ENCODE measurements at regions not wholly inside any gene's neighbourhood (a gene's known extent, or its start where the extent isn't known, plus 50 kb on each side); places are given as distances from the start of the nearest gene placed in this dataset.

DNA sequence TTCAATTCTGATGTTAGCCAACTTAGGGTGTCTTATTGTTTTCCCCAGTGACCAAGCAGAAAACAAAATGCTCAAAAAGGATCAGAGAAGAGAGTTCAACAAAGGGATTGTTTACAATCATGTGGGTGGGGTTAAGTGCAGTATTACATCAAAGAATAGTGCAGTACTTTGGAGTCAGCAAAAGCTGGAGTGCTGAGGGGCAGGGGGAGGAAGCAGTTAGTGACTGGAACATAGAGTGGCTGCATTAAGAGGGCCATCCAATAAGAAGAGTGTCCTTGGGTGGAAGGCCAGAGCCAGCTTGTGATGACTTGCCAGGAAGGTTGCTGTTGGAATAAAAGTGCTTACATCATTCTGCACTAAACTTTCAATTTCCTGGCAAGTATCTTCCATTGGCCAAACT lies 175.5 kb downstream of the CYYR1 start:
- no peak for TF ChIP-seq POLR2A (IDR thresholded peaks at IDR 0.05)
- TF ChIP-seq, protein P1, sequence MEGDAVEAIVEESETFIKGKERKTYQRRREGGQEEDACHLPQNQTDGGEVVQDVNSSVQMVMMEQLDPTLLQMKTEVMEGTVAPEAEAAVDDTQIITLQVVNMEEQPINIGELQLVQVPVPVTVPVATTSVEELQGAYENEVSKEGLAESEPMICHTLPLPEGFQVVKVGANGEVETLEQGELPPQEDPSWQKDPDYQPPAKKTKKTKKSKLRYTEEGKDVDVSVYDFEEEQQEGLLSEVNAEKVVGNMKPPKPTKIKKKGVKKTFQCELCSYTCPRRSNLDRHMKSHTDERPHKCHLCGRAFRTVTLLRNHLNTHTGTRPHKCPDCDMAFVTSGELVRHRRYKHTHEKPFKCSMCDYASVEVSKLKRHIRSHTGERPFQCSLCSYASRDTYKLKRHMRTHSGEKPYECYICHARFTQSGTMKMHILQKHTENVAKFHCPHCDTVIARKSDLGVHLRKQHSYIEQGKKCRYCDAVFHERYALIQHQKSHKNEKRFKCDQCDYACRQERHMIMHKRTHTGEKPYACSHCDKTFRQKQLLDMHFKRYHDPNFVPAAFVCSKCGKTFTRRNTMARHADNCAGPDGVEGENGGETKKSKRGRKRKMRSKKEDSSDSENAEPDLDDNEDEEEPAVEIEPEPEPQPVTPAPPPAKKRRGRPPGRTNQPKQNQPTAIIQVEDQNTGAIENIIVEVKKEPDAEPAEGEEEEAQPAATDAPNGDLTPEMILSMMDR (IDR thresholded peaks at IDR 0.05), result no peak
